Naive thymus-derived CD4-positive, alpha-beta T cell (primary cell): ENCODE measurements at regions not wholly inside any gene's neighbourhood (a gene's known extent, or its start where the extent isn't known, plus 50 kb on each side); places are given as distances from the start of the nearest gene placed in this dataset.

Source experiments
- ATAC-seq: fragments of 150-1000 bp; cut with Tn5 transposase; 2 replicates; pipeline ENCODE4 v1.10.0; 2021; ENCODE audit warnings: mild to moderate bottlenecking, moderate library complexity
- CTCF ChIA-PET: fragments of 350-600 bp; sonication (Branson Sonifier 250); formaldehyde crosslinking; loops from one replicate; lab custom pipeline; 2021; ENCODE audit warnings: antibody characterized with exemption; lab: Charles Lee
- POLR2A ChIA-PET: fragments of 350-600 bp; sonication (Branson Sonifier 250); formaldehyde crosslinking; loops from one replicate; lab custom pipeline; 2021; ENCODE audit warnings: antibody characterized with exemption, inconsistent platforms; lab: Charles Lee
- DNase-seq, 9 donors: peaks; one replicate each; pipeline versions ENCODE4 v3.0.0 to v3.0.0-alpha.2; 2020 to 2022; ENCODE audit warnings: mixed read lengths in 1 of 9
- H3K27ac ChIP-seq: one replicate; pipeline ENCODE4 v1.7.0; 2013; ENCODE audit warnings: mild to moderate bottlenecking, low read depth, low read length, moderate library complexity
- H3K27me3 ChIP-seq, 2 donors: one replicate each; pipeline ENCODE4 v1.7.0; 2013; ENCODE audit warnings: low read length in 2 of 2, mild to moderate bottlenecking in 2 of 2, moderate library complexity in 2 of 2; ENCODE audit not compliant: control insufficient read depth in 2 of 2, insufficient read depth in 2 of 2
- H3K36me3 ChIP-seq, 3 experiments: 1 replicate in 2 of 3; 2 replicates in 1 of 3; pipeline ENCODE4 v1.7.0; 2013; ENCODE audit warnings: low read length in 3 of 3, mild to moderate bottlenecking in 3 of 3, moderate library complexity in 1 of 3; ENCODE audit not compliant: insufficient read depth in 3 of 3, control insufficient read depth in 2 of 3
- H3K4me1 ChIP-seq, 2 donors: one replicate each; pipeline ENCODE4 v1.7.0; 2013; ENCODE audit warnings: low read length in 2 of 2, mild to moderate bottlenecking in 2 of 2, moderate library complexity in 1 of 2; ENCODE audit not compliant: control insufficient read depth in 2 of 2, insufficient read depth in 2 of 2
- H3K4me3 ChIP-seq: 2 replicates; pipeline ENCODE4 v1.7.0; 2013; ENCODE audit warnings: mild to moderate bottlenecking, low read length
- H3K9me3 ChIP-seq, 3 experiments: 1 replicate in 2 of 3; 2 replicates in 1 of 3; pipeline ENCODE4 v1.7.0; 2013; ENCODE audit warnings: low read length in 3 of 3; ENCODE audit not compliant: control insufficient read depth in 2 of 3
- H3K27ac Mint-ChIP-seq, 9 donors: one replicate each; pipeline ENCODE4 v1.8.0; 2020 to 2022; ENCODE audit warnings: mixed read lengths in 9 of 9, mild to moderate bottlenecking in 8 of 9, moderate library complexity in 5 of 9, inconsistent platforms in 2 of 9
- H3K27me3 Mint-ChIP-seq, 5 donors: one replicate each; pipeline ENCODE4 v1.8.0; 2021 to 2022; ENCODE audit warnings: mixed read lengths in 5 of 5, mild to moderate bottlenecking in 1 of 5
- H3K36me3 Mint-ChIP-seq, 5 donors: one replicate each; pipeline ENCODE4 v1.8.0; 2020 to 2022; ENCODE audit warnings: mixed read lengths in 5 of 5, mild to moderate bottlenecking in 3 of 5, inconsistent platforms in 1 of 5
- H3K4me1 Mint-ChIP-seq, 7 donors: one replicate each; pipeline ENCODE4 v1.8.0; 2020 to 2022; ENCODE audit warnings: mixed read lengths in 7 of 7, mild to moderate bottlenecking in 3 of 7, inconsistent platforms in 1 of 7
- H3K4me3 Mint-ChIP-seq, 10 donors: one replicate each; pipeline ENCODE4 v1.8.0; 2020 to 2022; ENCODE audit warnings: mild to moderate bottlenecking in 10 of 10, mixed read lengths in 10 of 10, moderate library complexity in 6 of 10, inconsistent platforms in 2 of 10
- H3K9me3 Mint-ChIP-seq, 11 donors: one replicate each; pipeline ENCODE4 v1.8.0; 2020 to 2022; ENCODE audit warnings: mixed read lengths in 11 of 11, mild to moderate bottlenecking in 4 of 11, inconsistent platforms in 1 of 11, moderate library complexity in 1 of 11
- intact Hi-C, 2 donors: fragments of 100-400 bp; cut with micrococcal nuclease; formaldehyde crosslinking; loops; one replicate each; pipeline ENCODE4 v1.15.1; 2023

DNA sequence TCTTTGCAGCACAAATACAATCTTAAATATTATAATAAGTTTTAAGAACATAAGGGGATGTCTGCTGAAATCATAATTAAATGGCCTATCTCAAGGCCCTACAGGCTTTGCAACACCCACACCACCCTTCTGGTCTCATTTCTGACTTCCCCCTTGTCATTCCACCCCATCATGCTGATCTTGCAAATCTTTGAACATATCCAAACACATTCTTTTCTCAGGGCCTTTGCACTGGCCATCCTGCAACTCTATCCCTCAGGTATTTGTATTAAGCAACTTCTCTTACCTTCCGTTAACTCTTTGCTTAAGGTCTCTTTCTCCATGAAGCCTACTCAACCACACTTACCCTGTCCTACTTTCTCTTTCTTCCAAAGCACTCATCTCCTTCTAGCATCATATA lies 51.8 kb upstream of the CCDC150 start:
- Histone ChIP-seq H3K27ac (no peak overlapping the region), H3K4me3 (no peak overlapping the region), H3K4me1 (peaks cover 0 to 4% of the 10 kb centered on the region in 2 donors), H3K36me3 (no peaks in the 10 kb centered on the region), H3K27me3 (no peaks in the 10 kb centered on the region), H3K9me3 (no peaks in the 10 kb centered on the region)
- DNase-seq (no peak), ATAC-seq (no peak)
- POLR2A ChIA-PET: no interaction called here
- Mint-ChIP-seq H3K9me3 (peaks cover 1 to 15% (median 11%) of the 10 kb centered on the region in 11 donors), H3K36me3 (peaks cover 0 to 2% (median 0%) of the 10 kb centered on the region in 5 donors), H3K4me1 (peaks cover 5 to 10% (median 7%) of the 10 kb centered on the region in 7 donors), H3K4me3 (no peak overlapping the region), H3K27ac (no peak overlapping the region), H3K27me3 (peaks cover 56 to 75% (median 64%) of the 10 kb centered on the region in 5 donors)
- intact Hi-C loops: no loop called here
- CTCF ChIA-PET: no interaction called here

DNA sequence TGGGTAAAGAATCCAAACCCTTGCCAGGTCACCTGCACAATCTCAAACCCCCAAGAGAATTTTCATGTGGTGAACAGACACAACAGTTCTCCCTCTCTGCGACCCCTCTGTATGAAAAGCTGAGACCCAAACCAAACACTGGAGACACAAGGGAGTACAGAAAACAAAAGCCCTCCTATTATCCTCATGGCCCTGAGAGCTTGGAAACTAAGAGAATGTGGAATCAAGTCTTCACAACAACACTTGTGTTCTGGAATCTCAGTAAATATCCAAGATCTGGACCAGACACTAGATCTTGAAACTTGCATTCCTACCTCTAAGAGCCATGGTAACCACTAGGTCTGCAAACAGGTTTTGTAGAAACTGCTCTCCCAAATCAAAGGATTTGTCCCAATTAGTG lies 50.1 kb upstream of the CCDC150 start:
- no peak for DNase-seq
- peaks cover 6 to 12% (median 8%) of the 10 kb centered on the region in 7 donors for H3K4me1 Mint-ChIP-seq
- ATAC-seq: no peak
- Histone ChIP-seq H3K36me3 (no peaks in the 10 kb centered on the region), H3K4me1 (peaks cover 0 to 4% of the 10 kb centered on the region in 2 donors), H3K27ac (no peak overlapping the region), H3K27me3 (peaks cover 0 to 3% of the 10 kb centered on the region in 2 donors), H3K9me3 (no peaks in the 10 kb centered on the region), H3K4me3 (no peak overlapping the region)
- H3K4me3 Mint-ChIP-seq: no peak overlapping the region
- peaks cover 0 to 15% (median 8%) of the 10 kb centered on the region in 11 donors for H3K9me3 Mint-ChIP-seq
- ChIA-PET POLR2A (no interaction called here), CTCF (no interaction called here)
- intact Hi-C loops: no loop called here
- H3K27ac Mint-ChIP-seq: no peak overlapping the region
- peaks cover 0 to 2% (median 0%) of the 10 kb centered on the region in 5 donors for H3K36me3 Mint-ChIP-seq
- peaks cover 59 to 79% (median 68%) of the 10 kb centered on the region in 5 donors for H3K27me3 Mint-ChIP-seq
